ENCODE measurements at regions not wholly inside any gene's neighbourhood (a gene's known extent, or its start where the extent isn't known, plus 50 kb on each side); places are given as distances from the start of the nearest gene placed in this dataset.

- Histone ChIP-seq H3K36me3 (no peaks in the 10 kb centered on the region), H3K9me3 (no peaks in the 10 kb centered on the region), H3K27me3 (replicated peaks; ENCODE audit: insufficient read depth) (no peaks in the 10 kb centered on the region), H3K27ac (no peak overlapping the region), H3K4me3 (no peak overlapping the region), H3K4me1 (ENCODE audit: control insufficient read depth in 1 of 2, low read depth in 2 of 2) (no peaks in the 10 kb centered on the region)
- DNase-seq (ENCODE audit: low spot score) (no peak), ATAC-seq (ENCODE audit: insufficient number of reproducible peaks, low FRiP score, low read depth) (no peak)
- no peak for TF ChIP-seq CTCF (IDR thresholded peaks at IDR 0.05)
Observed at GRCh38 chr18:40631319-40631718, 1323.7 kb upstream of the PIK3C3 start.

GRCh38 chr18:40630496-40630895 is 1324.5 kb upstream of the PIK3C3 start:
- DNase-seq (ENCODE audit: low spot score) (no peak), ATAC-seq (ENCODE audit: insufficient number of reproducible peaks, low FRiP score, low read depth) (no peak)
- Histone ChIP-seq H3K4me3 (no peak overlapping the region), H3K27me3 (replicated peaks; ENCODE audit: insufficient read depth) (no peaks in the 10 kb centered on the region), H3K9me3 (no peaks in the 10 kb centered on the region), H3K4me1 (ENCODE audit: control insufficient read depth in 1 of 2, low read depth in 2 of 2) (no peaks in the 10 kb centered on the region), H3K27ac (no peak overlapping the region), H3K36me3 (no peaks in the 10 kb centered on the region)
- TF ChIP-seq CTCF (IDR thresholded peaks at IDR 0.05): no peak

- Histone ChIP-seq H3K27ac (no peak overlapping the region), H3K9me3 (no peaks in the 10 kb centered on the region), H3K36me3 (no peaks in the 10 kb centered on the region), H3K27me3 (replicated peaks; ENCODE audit: insufficient read depth) (no peaks in the 10 kb centered on the region), H3K4me3 (no peak overlapping the region), H3K4me1 (ENCODE audit: control insufficient read depth in 1 of 2, low read depth in 2 of 2) (no peaks in the 10 kb centered on the region)
- no peak for ATAC-seq (ENCODE audit: insufficient number of reproducible peaks, low FRiP score, low read depth)
- no peak for DNase-seq (ENCODE audit: low spot score)
- TF ChIP-seq CTCF (IDR thresholded peaks at IDR 0.05): no peak
Observed at GRCh38 chr18:40624959-40625358, 1330.1 kb upstream of the PIK3C3 start.

GRCh38 chr18:40613721-40614120 is 1341.3 kb upstream of the PIK3C3 start:
- no peaks in the 10 kb centered on the region for H3K36me3 ChIP-seq
- no peak for TF ChIP-seq CTCF (IDR thresholded peaks at IDR 0.05)
- no peak overlapping the region for H3K27ac ChIP-seq
- H3K27me3 ChIP-seq (replicated peaks; ENCODE audit: insufficient read depth): no peaks in the 10 kb centered on the region
- no peaks in the 10 kb centered on the region for H3K4me1 ChIP-seq (ENCODE audit: control insufficient read depth in 1 of 2, low read depth in 2 of 2)
- DNase-seq (ENCODE audit: low spot score) (no peak), ATAC-seq (ENCODE audit: insufficient number of reproducible peaks, low FRiP score, low read depth) (no peak)
- H3K4me3 ChIP-seq: no peak overlapping the region
- H3K9me3 ChIP-seq: no peaks in the 10 kb centered on the region

- DNase-seq (ENCODE audit: low spot score) (no peak), ATAC-seq (ENCODE audit: insufficient number of reproducible peaks, low FRiP score, low read depth) (no peak)
- no peaks in the 10 kb centered on the region for H3K9me3 ChIP-seq
- no peaks in the 10 kb centered on the region for H3K27me3 ChIP-seq (replicated peaks; ENCODE audit: insufficient read depth)
- no peak overlapping the region for H3K27ac ChIP-seq
- no peaks in the 10 kb centered on the region for H3K4me1 ChIP-seq (ENCODE audit: control insufficient read depth in 1 of 2, low read depth in 2 of 2)
- H3K4me3 ChIP-seq: no peak overlapping the region
- no peak for TF ChIP-seq CTCF (IDR thresholded peaks at IDR 0.05)
- no peaks in the 10 kb centered on the region for H3K36me3 ChIP-seq
Observed at GRCh38 chr18:40612356-40612755, 1342.7 kb upstream of the PIK3C3 start.
